ENCODE measurements at regions not wholly inside any gene's neighbourhood (a gene's known extent, or its start where the extent isn't known, plus 50 kb on each side); places are given as distances from the start of the nearest gene placed in this dataset.

GRCh38 chr9:16272776-16273175, 597.7 kb downstream of the BNC2 start:
- H3K27me3 ChIP-seq = no peaks in the 10 kb centered on the region
- no peaks in the 10 kb centered on the region for H3K9me3 ChIP-seq
- H3K4me3 ChIP-seq = no peak overlapping the region
- no peak for DNase-seq
- no peaks in the 10 kb centered on the region for H3K36me3 ChIP-seq
- TF ChIP-seq POLR2A (IDR thresholded peaks at IDR 0.05) = no peak
- no peak for TF ChIP-seq CTCF (IDR thresholded peaks at IDR 0.05)
- no peaks in the 10 kb centered on the region for H3K4me1 ChIP-seq
- H3K27ac ChIP-seq = no peak overlapping the region
- intact Hi-C loops (cut with DNase I; ENCODE audit: low total_unique reads) = no loop called here

- DNase-seq = no peak
- Histone ChIP-seq H3K27me3 (no peaks in the 10 kb centered on the region), H3K36me3 (no peaks in the 10 kb centered on the region), H3K4me3 (no peak overlapping the region), H3K9me3 (no peaks in the 10 kb centered on the region), H3K4me1 (no peaks in the 10 kb centered on the region), H3K27ac (no peak overlapping the region)
- TF ChIP-seq CTCF (IDR thresholded peaks at IDR 0.05) (no peak), POLR2A (IDR thresholded peaks at IDR 0.05) (no peak)
- intact Hi-C loops (cut with DNase I; ENCODE audit: low total_unique reads) = no loop called here
These were observed 594.5 kb downstream of the BNC2 start for GRCh38 chr9:16275795-16276624.

- intact Hi-C loops (cut with DNase I; ENCODE audit: low total_unique reads) = no loop called here
- H3K27ac ChIP-seq = no peak overlapping the region
- TF ChIP-seq POLR2A (IDR thresholded peaks at IDR 0.05) (no peak), CTCF (IDR thresholded peaks at IDR 0.05) (no peak)
These were observed 593.6 kb downstream of the BNC2 start for GRCh38 chr9:16276866-16277265.

GRCh38 chr9:16277471-16277960, 593.0 kb downstream of the BNC2 start:
- no peak for DNase-seq
- intact Hi-C loops (cut with DNase I; ENCODE audit: low total_unique reads) = no loop called here
- Histone ChIP-seq H3K9me3 (no peaks in the 10 kb centered on the region), H3K27me3 (no peaks in the 10 kb centered on the region), H3K4me1 (no peaks in the 10 kb centered on the region), H3K27ac (no peak overlapping the region), H3K36me3 (no peaks in the 10 kb centered on the region), H3K4me3 (no peak overlapping the region)
- TF ChIP-seq CTCF (IDR thresholded peaks at IDR 0.05) = no peak
- no peak for TF ChIP-seq POLR2A (IDR thresholded peaks at IDR 0.05)

More at GRCh38 chr9:16276866-16277265, 593.6 kb downstream of the BNC2 start:
- Histone ChIP-seq H3K4me1 (no peaks in the 10 kb centered on the region), H3K36me3 (no peaks in the 10 kb centered on the region), H3K4me3 (no peak overlapping the region), H3K27me3 (no peaks in the 10 kb centered on the region), H3K9me3 (no peaks in the 10 kb centered on the region)
- no peak for DNase-seq

- no peaks in the 10 kb centered on the region for H3K4me1 ChIP-seq
- H3K9me3 ChIP-seq = no peaks in the 10 kb centered on the region
- no peak for DNase-seq
- no peak overlapping the region for H3K4me3 ChIP-seq
- TF ChIP-seq CTCF (IDR thresholded peaks at IDR 0.05) (no peak), POLR2A (IDR thresholded peaks at IDR 0.05) (no peak)
- H3K27me3 ChIP-seq = no peaks in the 10 kb centered on the region
- intact Hi-C loops (cut with DNase I; ENCODE audit: low total_unique reads) = no loop called here
- H3K36me3 ChIP-seq = no peaks in the 10 kb centered on the region
- no peak overlapping the region for H3K27ac ChIP-seq
These were observed 592.0 kb downstream of the BNC2 start for GRCh38 chr9:16278326-16278999.
